Panc1 (cell line): ENCODE measurements at regions not wholly inside any gene's neighbourhood (a gene's known extent, or its start where the extent isn't known, plus 50 kb on each side); places are given as distances from the start of the nearest gene placed in this dataset.

Experiments used
- ATAC-seq: fragments of 200-7000 bp; cut with Tn5 transposase; 2 replicates; pipeline ENCODE4 v1.9.1; 2020; ENCODE audit warnings: mild to moderate bottlenecking, moderate library complexity
- BruUV-seq: library from RNA; stranded (reverse); fragments of 400-500 nt; replicated peaks from 2 replicates; lab custom pipeline; 2021; lab: Mats Ljungman, UMichigan
- CTCF ChIA-PET: fragments of 300-600 bp; sonication (Branson Sonifier 250); formaldehyde crosslinking; loops from one replicate; lab custom pipeline; 2022; ENCODE audit warnings: antibody characterized with exemption; lab: Charles Lee
- POLR2A ChIA-PET: fragments of 300-600 bp; sonication (Branson Sonifier 250); formaldehyde crosslinking; loops from one replicate; lab custom pipeline; 2022; ENCODE audit warnings: antibody characterized with exemption; lab: Charles Lee
- DNase-seq: peaks from one replicate; pipeline ENCODE4 v3.0.0-alpha.2; 2010; ENCODE audit warnings: low read depth, low spot score
- H3K27ac ChIP-seq: 2 replicates; pipeline ENCODE4 v1.5.1; 2011; ENCODE audit warnings: mild to moderate bottlenecking, low read length, inconsistent platforms
- H3K27me3 ChIP-seq: fragments of 200-500 bp; sonication (Bioruptor generic); 2 replicates; pipeline ENCODE4 v1.6.0; 2014; ENCODE audit warnings: low read length, inconsistent platforms; ENCODE audit not compliant: control insufficient read depth, insufficient read depth
- H3K36me3 ChIP-seq: fragments of 200-500 bp; sonication (Bioruptor generic); 2 replicates; pipeline ENCODE4 v1.5.1; 2014; ENCODE audit warnings: inconsistent platforms, mild to moderate bottlenecking, low read length, moderate library complexity; ENCODE audit not compliant: control insufficient read depth, insufficient read depth
- H3K4me1 ChIP-seq: 2 replicates; pipeline ENCODE4 v1.5.1; 2011; ENCODE audit warnings: inconsistent platforms, mild to moderate bottlenecking, low read length, moderate library complexity; ENCODE audit not compliant: control insufficient read depth, insufficient read depth
- H3K4me3 ChIP-seq, 2 experiments: 2 replicates each; pipeline ENCODE4 v1.5.1; 2011 to 2012; ENCODE audit warnings: low read depth in 2 of 2, low read length in 2 of 2, mild to moderate bottlenecking in 2 of 2, inconsistent platforms in 1 of 2, moderate library complexity in 1 of 2
- H3K9me3 ChIP-seq: fragments of 200-500 bp; sonication (Bioruptor generic); 2 replicates; pipeline ENCODE4 v1.5.1; 2014; ENCODE audit warnings: low read depth, mild to moderate bottlenecking, inconsistent platforms, low read length, moderate library complexity; ENCODE audit not compliant: control insufficient read depth, insufficient read depth
- POLR2AphosphoS5 ChIP-seq: IDR thresholded peaks from 2 replicates; pipeline ENCODE4 v1.6.1; 2012; ENCODE audit warnings: mild to moderate bottlenecking, low read depth, low read length, moderate library complexity
- SIN3A ChIP-seq: IDR thresholded peaks from 2 replicates; pipeline ENCODE4 v1.6.1; 2012; ENCODE audit warnings: low read depth, mild to moderate bottlenecking, low read length, moderate library complexity, borderline replicate concordance; ENCODE audit not compliant: insufficient read depth
- TCF7L2 ChIP-seq: IDR thresholded peaks from 2 replicates; pipeline ENCODE4 v1.6.1; 2011; ENCODE audit warnings: mild to moderate bottlenecking, low read depth, low read length, inconsistent platforms
- in situ Hi-C: cut with HindIII; loops from 2 replicates; pipeline ENCODE4 v1.10.0; 2016; ENCODE audit warnings: low sequenced_read_pairs, low pct_unique_long_range_greater_than_20kb
- intact Hi-C: fragments of 100-400 bp; cut with micrococcal nuclease; formaldehyde crosslinking; loops from one replicate; pipeline ENCODE4 v1.10.0; 2022; ENCODE audit not compliant: unreplicated experiment
- TF ChIP-seq, protein P1 (sequence below), 2 experiments: IDR thresholded peaks; 2 replicates each; pipeline ENCODE4 v1.6.1; 2011 to 2012; ENCODE audit warnings: low read depth in 2 of 2, control low read depth in 1 of 2, low read length in 1 of 2, mild to moderate bottlenecking in 1 of 2, moderate library complexity in 1 of 2; ENCODE audit not compliant: insufficient read depth in 1 of 2
- TF ChIP-seq, protein P2 (sequence below): fragments of 450-650 bp; IDR thresholded peaks from 2 replicates; pipeline ENCODE4 v1.5.1; 2017; ENCODE audit warnings: mild to moderate bottlenecking

DNA sequence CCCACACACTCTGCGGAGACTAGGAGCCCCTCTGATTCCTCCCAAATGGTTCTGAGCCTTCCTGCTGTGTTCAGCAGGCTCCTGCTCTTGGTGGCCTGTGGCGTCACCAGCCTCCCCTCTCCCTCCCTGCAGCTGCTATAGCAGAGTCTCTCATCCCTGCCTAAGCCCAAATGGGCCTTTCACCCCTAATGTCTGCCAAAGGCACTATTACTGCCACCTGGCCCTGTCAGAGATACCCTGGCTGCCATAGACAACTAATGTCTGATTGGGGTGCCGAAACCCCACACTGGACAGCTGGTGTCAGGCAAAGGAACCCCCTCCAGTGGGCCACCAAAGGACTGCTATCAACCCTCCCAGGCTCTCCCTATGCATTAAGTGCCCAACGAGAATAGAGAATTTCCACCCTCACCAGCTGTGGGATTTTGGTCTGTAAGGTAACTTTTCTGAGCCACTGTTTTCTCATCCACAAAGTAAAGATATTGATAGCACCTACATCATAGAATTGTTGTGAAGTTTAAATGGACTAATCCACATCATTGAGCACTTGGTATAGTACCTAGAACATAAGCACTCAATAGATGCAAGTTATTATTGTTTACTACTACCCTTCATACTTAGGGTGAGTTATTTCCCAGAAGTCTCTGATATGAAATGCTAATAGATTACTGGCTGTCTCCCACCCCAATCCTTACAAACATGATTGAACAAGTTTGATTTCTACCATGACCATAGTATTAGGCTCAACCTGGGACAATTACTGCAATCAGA lies 421.3 kb downstream of the MID1IP1 start:
- POLR2A ChIA-PET: no interaction called here
- DNase-seq (no peak), ATAC-seq (no peak)
- no peak overlapping the region for H3K4me3 ChIP-seq
- no peak overlapping the region for H3K27ac ChIP-seq
- no peaks in the 10 kb centered on the region for H3K27me3 ChIP-seq
- intact Hi-C loops (no loop called here), in situ Hi-C loops (no loop called here)
- no peaks in the 10 kb centered on the region for H3K4me1 ChIP-seq
- no TSS peak for BruUV-seq
- H3K9me3 ChIP-seq: no peaks in the 10 kb centered on the region
- TF ChIP-seq SIN3A (no peak), TCF7L2 (no peak), POLR2AphosphoS5 (no peak)
- TF ChIP-seq, protein P1, sequence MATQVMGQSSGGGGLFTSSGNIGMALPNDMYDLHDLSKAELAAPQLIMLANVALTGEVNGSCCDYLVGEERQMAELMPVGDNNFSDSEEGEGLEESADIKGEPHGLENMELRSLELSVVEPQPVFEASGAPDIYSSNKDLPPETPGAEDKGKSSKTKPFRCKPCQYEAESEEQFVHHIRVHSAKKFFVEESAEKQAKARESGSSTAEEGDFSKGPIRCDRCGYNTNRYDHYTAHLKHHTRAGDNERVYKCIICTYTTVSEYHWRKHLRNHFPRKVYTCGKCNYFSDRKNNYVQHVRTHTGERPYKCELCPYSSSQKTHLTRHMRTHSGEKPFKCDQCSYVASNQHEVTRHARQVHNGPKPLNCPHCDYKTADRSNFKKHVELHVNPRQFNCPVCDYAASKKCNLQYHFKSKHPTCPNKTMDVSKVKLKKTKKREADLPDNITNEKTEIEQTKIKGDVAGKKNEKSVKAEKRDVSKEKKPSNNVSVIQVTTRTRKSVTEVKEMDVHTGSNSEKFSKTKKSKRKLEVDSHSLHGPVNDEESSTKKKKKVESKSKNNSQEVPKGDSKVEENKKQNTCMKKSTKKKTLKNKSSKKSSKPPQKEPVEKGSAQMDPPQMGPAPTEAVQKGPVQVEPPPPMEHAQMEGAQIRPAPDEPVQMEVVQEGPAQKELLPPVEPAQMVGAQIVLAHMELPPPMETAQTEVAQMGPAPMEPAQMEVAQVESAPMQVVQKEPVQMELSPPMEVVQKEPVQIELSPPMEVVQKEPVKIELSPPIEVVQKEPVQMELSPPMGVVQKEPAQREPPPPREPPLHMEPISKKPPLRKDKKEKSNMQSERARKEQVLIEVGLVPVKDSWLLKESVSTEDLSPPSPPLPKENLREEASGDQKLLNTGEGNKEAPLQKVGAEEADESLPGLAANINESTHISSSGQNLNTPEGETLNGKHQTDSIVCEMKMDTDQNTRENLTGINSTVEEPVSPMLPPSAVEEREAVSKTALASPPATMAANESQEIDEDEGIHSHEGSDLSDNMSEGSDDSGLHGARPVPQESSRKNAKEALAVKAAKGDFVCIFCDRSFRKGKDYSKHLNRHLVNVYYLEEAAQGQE (IDR thresholded peaks at IDR 0.05; ENCODE audit: insufficient read depth in 1 of 2, low read depth in 2 of 2, low read length in 1 of 2): no peak
- TF ChIP-seq, protein P2, sequence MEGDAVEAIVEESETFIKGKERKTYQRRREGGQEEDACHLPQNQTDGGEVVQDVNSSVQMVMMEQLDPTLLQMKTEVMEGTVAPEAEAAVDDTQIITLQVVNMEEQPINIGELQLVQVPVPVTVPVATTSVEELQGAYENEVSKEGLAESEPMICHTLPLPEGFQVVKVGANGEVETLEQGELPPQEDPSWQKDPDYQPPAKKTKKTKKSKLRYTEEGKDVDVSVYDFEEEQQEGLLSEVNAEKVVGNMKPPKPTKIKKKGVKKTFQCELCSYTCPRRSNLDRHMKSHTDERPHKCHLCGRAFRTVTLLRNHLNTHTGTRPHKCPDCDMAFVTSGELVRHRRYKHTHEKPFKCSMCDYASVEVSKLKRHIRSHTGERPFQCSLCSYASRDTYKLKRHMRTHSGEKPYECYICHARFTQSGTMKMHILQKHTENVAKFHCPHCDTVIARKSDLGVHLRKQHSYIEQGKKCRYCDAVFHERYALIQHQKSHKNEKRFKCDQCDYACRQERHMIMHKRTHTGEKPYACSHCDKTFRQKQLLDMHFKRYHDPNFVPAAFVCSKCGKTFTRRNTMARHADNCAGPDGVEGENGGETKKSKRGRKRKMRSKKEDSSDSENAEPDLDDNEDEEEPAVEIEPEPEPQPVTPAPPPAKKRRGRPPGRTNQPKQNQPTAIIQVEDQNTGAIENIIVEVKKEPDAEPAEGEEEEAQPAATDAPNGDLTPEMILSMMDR: no peak
- H3K36me3 ChIP-seq: no peaks in the 10 kb centered on the region
- CTCF ChIA-PET: no interaction called here

DNA sequence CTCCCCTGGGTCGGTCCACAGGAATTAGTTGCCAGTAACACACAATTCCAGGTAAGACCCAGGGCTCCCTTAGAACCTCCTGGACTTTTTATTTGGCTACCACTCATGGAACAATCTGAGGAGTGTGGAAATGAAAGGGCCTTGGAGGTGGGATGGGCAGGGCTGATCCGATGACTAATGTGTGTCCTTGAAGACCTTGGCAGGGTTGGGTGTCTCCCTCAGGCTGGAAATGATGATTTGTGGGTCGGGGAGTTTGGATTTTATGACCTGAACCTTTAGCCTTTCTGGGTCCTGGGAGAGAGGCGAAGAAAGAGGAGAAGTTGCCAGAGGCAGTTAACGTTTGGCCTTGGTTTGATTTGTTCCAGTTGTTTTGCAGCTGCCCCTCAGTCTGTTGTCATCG lies 425.0 kb downstream of the MID1IP1 start:
- TF ChIP-seq POLR2AphosphoS5: no peak
- TF ChIP-seq SIN3A: no peak
- TF ChIP-seq, protein P2: no peak
- TF ChIP-seq, protein P1 (IDR thresholded peaks at IDR 0.05; ENCODE audit: insufficient read depth in 1 of 2, low read depth in 2 of 2, low read length in 1 of 2): no peak
- no peak for TF ChIP-seq TCF7L2
- POLR2A ChIA-PET: no interaction called here
- Histone ChIP-seq H3K9me3 (no peaks in the 10 kb centered on the region), H3K4me1 (no peaks in the 10 kb centered on the region), H3K4me3 (no peak overlapping the region), H3K36me3 (no peaks in the 10 kb centered on the region), H3K27me3 (no peaks in the 10 kb centered on the region), H3K27ac (no peak overlapping the region)
- CTCF ChIA-PET: no interaction called here
- BruUV-seq: no TSS peak
- in situ Hi-C loops: no loop called here
- intact Hi-C loops: no loop called here
- ATAC-seq (no peak), DNase-seq (no peak)
